NB4 (cell line): ENCODE measurements at regions not wholly inside any gene's neighbourhood (a gene's known extent, or its start where the extent isn't known, plus 50 kb on each side); places are given as distances from the start of the nearest gene placed in this dataset.

Experiments used
- DNase-seq: peaks from one replicate; pipeline ENCODE4 v3.0.0; 2010; ENCODE audit warnings: low read depth
- H3K4me3 ChIP-seq: one replicate; pipeline ENCODE4 v1.5.1; 2011; ENCODE audit warnings: mild to moderate bottlenecking, low read depth, low read length, moderate library complexity
- MYC ChIP-seq: IDR thresholded peaks from 2 replicates; pipeline ENCODE4 v1.6.1; 2011; ENCODE audit warnings: low read depth, low read length
- POLR2A ChIP-seq: IDR thresholded peaks from 2 replicates; pipeline ENCODE4 v1.6.1; 2011; ENCODE audit warnings: mild to moderate bottlenecking; ENCODE audit not compliant: insufficient read length; ENCODE audit errors: extremely low read depth
- TF ChIP-seq, protein P1 (sequence below): IDR thresholded peaks from one replicate; pipeline ENCODE4 v1.5.1; 2012; ENCODE audit warnings: low read depth, low read length
- TF ChIP-seq, protein P2 (sequence below): IDR thresholded peaks from 2 replicates; pipeline ENCODE4 v1.6.1; 2011; ENCODE audit warnings: low read depth, low read length

DNA sequence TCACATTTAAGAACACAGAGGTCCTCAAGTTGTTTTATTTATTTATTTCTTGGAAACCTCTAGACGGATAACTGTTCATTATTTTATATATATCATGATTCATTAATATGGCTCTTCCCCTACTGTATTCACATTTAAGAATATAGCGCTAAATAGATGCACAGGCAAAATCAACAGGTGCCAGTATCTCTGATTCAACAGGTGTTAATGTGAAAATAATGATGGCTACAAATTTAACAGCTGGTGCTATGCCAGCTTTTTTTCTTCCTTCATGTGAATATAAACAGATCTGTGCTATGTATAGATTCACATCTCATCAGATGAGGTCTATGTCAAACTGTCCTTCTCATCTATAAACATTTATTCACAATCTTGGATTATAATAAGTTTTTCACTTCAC, 218.5 kb upstream of the NR2F2 start:
- TF ChIP-seq, protein P1, sequence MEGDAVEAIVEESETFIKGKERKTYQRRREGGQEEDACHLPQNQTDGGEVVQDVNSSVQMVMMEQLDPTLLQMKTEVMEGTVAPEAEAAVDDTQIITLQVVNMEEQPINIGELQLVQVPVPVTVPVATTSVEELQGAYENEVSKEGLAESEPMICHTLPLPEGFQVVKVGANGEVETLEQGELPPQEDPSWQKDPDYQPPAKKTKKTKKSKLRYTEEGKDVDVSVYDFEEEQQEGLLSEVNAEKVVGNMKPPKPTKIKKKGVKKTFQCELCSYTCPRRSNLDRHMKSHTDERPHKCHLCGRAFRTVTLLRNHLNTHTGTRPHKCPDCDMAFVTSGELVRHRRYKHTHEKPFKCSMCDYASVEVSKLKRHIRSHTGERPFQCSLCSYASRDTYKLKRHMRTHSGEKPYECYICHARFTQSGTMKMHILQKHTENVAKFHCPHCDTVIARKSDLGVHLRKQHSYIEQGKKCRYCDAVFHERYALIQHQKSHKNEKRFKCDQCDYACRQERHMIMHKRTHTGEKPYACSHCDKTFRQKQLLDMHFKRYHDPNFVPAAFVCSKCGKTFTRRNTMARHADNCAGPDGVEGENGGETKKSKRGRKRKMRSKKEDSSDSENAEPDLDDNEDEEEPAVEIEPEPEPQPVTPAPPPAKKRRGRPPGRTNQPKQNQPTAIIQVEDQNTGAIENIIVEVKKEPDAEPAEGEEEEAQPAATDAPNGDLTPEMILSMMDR = no peak
- TF ChIP-seq MYC = no peak
- TF ChIP-seq, protein P2, sequence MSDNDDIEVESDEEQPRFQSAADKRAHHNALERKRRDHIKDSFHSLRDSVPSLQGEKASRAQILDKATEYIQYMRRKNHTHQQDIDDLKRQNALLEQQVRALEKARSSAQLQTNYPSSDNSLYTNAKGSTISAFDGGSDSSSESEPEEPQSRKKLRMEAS = no peak
- no peak for TF ChIP-seq POLR2A

DNA sequence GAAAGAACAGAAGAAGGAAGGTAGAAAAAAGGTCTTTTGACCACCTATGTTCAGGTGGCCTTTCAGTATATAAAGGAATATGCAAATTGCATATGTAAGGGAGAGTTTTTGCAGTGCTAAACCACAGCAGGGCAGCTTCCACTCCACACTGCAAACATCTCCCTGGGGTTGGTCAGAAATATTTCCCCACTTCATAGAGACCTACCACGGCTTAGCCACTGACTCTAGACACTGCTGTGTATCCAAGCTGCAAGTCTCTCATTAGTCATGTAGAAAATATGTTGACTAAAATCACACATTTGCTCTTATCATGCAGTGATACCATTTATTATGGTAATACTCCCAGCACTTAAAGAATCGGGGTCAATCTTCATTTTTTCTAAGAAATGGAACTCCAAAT, 214.9 kb upstream of the NR2F2 start:
- TF ChIP-seq POLR2A (no peak), MYC (no peak)
- TF ChIP-seq, protein P2 = no peak
- TF ChIP-seq, protein P1 = no peak
- H3K4me3 ChIP-seq = no peak overlapping the region
- no peak for DNase-seq

More for the DNA sequence above, 218.5 kb upstream of the NR2F2 start:
- no peak overlapping the region for H3K4me3 ChIP-seq
- DNase-seq = no peak

DNA sequence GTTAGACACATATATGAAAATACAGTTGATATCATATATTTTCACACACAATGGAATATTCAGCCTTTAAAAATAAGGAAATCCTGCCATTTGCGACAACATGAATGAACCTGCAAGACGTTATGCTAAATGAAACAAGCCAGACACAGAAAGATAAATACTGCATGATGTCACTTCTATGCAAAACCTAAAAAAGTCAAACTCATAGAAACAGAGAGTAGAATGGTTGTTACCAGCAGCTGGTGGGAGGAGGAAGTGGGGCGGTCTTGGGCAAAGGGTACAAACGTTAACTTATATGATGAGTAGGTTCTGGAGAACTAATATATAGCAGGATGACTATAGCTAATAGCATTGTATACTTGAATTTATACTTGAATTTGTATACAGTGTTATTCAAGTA, 213.2 kb upstream of the NR2F2 start:
- H3K4me3 ChIP-seq = no peak overlapping the region
- TF ChIP-seq POLR2A = no peak
- TF ChIP-seq MYC = no peak
- TF ChIP-seq, protein P2 = no peak
- TF ChIP-seq, protein P1 = no peak
- no peak for DNase-seq

DNA sequence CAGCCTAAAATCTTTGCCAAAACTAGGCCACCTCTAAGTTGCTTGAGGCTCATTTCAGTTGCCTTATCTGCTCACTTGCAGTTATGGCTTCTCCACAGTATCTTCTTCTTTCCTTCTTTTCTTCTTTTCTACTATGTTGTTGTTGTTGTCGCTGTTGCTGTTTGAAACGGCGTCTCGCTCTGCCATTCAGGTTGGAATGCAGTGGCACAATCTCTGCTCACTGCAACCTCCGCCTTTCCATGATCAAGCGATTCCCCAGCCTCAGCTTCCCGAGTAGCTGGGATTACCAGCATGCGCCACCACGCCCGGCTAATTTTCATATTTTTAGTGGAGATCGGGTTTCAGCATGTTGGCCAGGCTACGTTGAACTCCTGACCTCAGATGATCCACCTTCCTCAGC, 210.8 kb upstream of the NR2F2 start:
- no peak for DNase-seq
- TF ChIP-seq POLR2A = no peak
- TF ChIP-seq, protein P1 = no peak
- no peak for TF ChIP-seq MYC
- TF ChIP-seq, protein P2 = no peak

DNA sequence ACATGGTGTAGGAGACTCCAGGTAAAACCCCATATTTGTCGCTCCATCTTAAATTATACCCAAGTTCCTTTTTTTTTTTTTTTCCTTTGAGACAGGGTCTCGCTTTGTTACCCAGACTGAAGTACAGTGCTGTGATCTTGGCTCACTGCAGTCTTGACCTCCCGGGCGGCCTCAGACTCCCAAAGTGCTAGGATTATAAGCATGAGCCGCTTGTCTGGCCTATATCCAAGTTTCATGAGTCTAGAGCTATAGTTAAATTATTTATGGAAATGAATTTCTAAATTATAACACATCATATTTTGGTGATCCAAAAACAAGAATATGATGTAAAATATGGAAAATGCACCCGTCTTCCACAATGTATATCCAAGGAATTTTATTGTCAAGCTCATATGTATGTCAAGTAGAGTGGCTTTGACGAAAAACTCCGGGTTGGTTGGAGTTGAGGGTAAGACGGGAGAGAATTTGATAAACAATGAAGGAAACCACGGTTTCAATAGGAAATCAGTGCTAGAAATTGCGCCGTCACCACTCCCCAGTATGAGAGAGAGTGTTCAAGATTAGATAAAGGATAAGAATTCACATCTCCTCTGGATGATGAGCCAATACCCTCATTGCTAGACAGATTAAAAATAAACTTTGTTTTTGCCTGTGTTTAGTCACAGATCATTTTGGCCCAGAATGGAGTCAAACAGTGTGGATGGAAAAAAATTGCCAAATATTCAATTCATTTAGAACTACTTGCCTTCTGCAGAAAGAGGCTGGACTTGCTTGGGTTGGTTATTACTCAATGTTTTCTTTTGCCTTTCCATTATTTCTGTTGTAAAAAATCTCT, 209.2 kb upstream of the NR2F2 start:
- H3K4me3 ChIP-seq = no peak overlapping the region
- TF ChIP-seq POLR2A = no peak
- TF ChIP-seq MYC = no peak
- TF ChIP-seq, protein P1 = no peak
- TF ChIP-seq, protein P2 = no peak
- no peak for DNase-seq

More for the DNA sequence above, 210.8 kb upstream of the NR2F2 start:
- no peak overlapping the region for H3K4me3 ChIP-seq
